OCI-LY3 (cell line): ENCODE measurements at regions not wholly inside any gene's neighbourhood (a gene's known extent, or its start where the extent isn't known, plus 50 kb on each side); places are given as distances from the start of the nearest gene placed in this dataset.

Source experiments
- EZH2phosphoT487 ChIP-seq: fragments of 200-600 bp; shearing (Covaris generic); IDR thresholded peaks from 2 replicates; pipeline ENCODE4 v1.6.1; 2018; ENCODE audit warnings: antibody characterized with exemption, mixed run types, low read depth
- TF ChIP-seq, protein P1 (sequence below): fragments of 200-600, 300-600 bp; sonication (generic); IDR thresholded peaks from 2 replicates; pipeline ENCODE4 v1.5.1; 2014; ENCODE audit warnings: antibody characterized with exemption, low read length, low read depth

- TF ChIP-seq, protein P1, sequence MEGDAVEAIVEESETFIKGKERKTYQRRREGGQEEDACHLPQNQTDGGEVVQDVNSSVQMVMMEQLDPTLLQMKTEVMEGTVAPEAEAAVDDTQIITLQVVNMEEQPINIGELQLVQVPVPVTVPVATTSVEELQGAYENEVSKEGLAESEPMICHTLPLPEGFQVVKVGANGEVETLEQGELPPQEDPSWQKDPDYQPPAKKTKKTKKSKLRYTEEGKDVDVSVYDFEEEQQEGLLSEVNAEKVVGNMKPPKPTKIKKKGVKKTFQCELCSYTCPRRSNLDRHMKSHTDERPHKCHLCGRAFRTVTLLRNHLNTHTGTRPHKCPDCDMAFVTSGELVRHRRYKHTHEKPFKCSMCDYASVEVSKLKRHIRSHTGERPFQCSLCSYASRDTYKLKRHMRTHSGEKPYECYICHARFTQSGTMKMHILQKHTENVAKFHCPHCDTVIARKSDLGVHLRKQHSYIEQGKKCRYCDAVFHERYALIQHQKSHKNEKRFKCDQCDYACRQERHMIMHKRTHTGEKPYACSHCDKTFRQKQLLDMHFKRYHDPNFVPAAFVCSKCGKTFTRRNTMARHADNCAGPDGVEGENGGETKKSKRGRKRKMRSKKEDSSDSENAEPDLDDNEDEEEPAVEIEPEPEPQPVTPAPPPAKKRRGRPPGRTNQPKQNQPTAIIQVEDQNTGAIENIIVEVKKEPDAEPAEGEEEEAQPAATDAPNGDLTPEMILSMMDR = no peak
- TF ChIP-seq EZH2phosphoT487 = no peak
These were observed 102.4 kb upstream of the SPIN4 start for GRCh38 chrX:63453571-63453970.
